ENCODE measurements at regions not wholly inside any gene's neighbourhood (a gene's known extent, or its start where the extent isn't known, plus 50 kb on each side); places are given as distances from the start of the nearest gene placed in this dataset.

- no peaks in the 10 kb centered on the region for H3K36me3 ChIP-seq (ENCODE audit: control insufficient read depth, insufficient read depth, low read length)
- peaks cover 5% of the 10 kb centered on the region for H3K4me1 ChIP-seq (ENCODE audit: control insufficient read depth, insufficient read depth, low read length)
- WGBS (ENCODE audit: insufficient coverage), result 83% methylated on average over 1 of the region's 8 CpGs
- H3K9me3 ChIP-seq (ENCODE audit: control insufficient read depth, insufficient read depth, low read length), result no peaks in the 10 kb centered on the region
- no peak overlapping the region for H3K4me3 ChIP-seq (ENCODE audit: low read depth, low read length)
- H3K27ac ChIP-seq (ENCODE audit: low read depth, low read length), result no peak overlapping the region
- DNase-seq (ENCODE audit: low read depth in 4 of 6, low spot score in 6 of 6), result no peak
- H3K27me3 ChIP-seq (ENCODE audit: control insufficient read depth, insufficient read depth, low read length), result no peaks in the 10 kb centered on the region
These were observed 214.3 kb upstream of the SIX2 start for GRCh38 chr2:45223531-45223930.

- 59% methylated on average over 7 of the region's 8 CpGs for WGBS (ENCODE audit: insufficient coverage)
- Histone ChIP-seq H3K4me1 (ENCODE audit: control insufficient read depth, insufficient read depth, low read length) (peaks cover 5% of the 10 kb centered on the region), H3K4me3 (ENCODE audit: low read depth, low read length) (no peak overlapping the region), H3K27me3 (ENCODE audit: control insufficient read depth, insufficient read depth, low read length) (peaks cover 2% of the 10 kb centered on the region), H3K27ac (ENCODE audit: low read depth, low read length) (no peak overlapping the region), H3K9me3 (ENCODE audit: control insufficient read depth, insufficient read depth, low read length) (peaks cover 5% of the 10 kb centered on the region), H3K36me3 (ENCODE audit: control insufficient read depth, insufficient read depth, low read length) (no peaks in the 10 kb centered on the region)
- DNase-seq (ENCODE audit: low read depth in 4 of 6, low spot score in 6 of 6), result no peak
These were observed 211.0 kb upstream of the SIX2 start for GRCh38 chr2:45220227-45220626.

- Histone ChIP-seq H3K27ac (ENCODE audit: low read depth, low read length) (no peak overlapping the region), H3K9me3 (ENCODE audit: control insufficient read depth, insufficient read depth, low read length) (peaks cover 5% of the 10 kb centered on the region), H3K4me3 (ENCODE audit: low read depth, low read length) (no peak overlapping the region), H3K27me3 (ENCODE audit: control insufficient read depth, insufficient read depth, low read length) (peaks cover 2% of the 10 kb centered on the region), H3K36me3 (ENCODE audit: control insufficient read depth, insufficient read depth, low read length) (no peaks in the 10 kb centered on the region), H3K4me1 (ENCODE audit: control insufficient read depth, insufficient read depth, low read length) (no peaks in the 10 kb centered on the region)
- DNase-seq (ENCODE audit: low read depth in 4 of 6, low spot score in 6 of 6), result no peak
- 78% methylated on average over 2 of the region's 3 CpGs for WGBS (ENCODE audit: insufficient coverage)
These were observed 209.7 kb upstream of the SIX2 start for GRCh38 chr2:45218931-45219339.

GRCh38 chr2:45218297-45218696 is 209.0 kb upstream of the SIX2 start:
- Histone ChIP-seq H3K4me1 (ENCODE audit: control insufficient read depth, insufficient read depth, low read length) (no peaks in the 10 kb centered on the region), H3K4me3 (ENCODE audit: low read depth, low read length) (no peak overlapping the region), H3K27ac (ENCODE audit: low read depth, low read length) (no peak overlapping the region), H3K36me3 (ENCODE audit: control insufficient read depth, insufficient read depth, low read length) (no peaks in the 10 kb centered on the region), H3K27me3 (ENCODE audit: control insufficient read depth, insufficient read depth, low read length) (peaks cover 2% of the 10 kb centered on the region), H3K9me3 (ENCODE audit: control insufficient read depth, insufficient read depth, low read length) (peaks cover 5% of the 10 kb centered on the region)
- 83% methylated on average over 1 of the region's 3 CpGs for WGBS (ENCODE audit: insufficient coverage)
- DNase-seq (ENCODE audit: low read depth in 4 of 6, low spot score in 6 of 6), result no peak

- no peak for DNase-seq (ENCODE audit: low read depth in 4 of 6, low spot score in 6 of 6)
- Histone ChIP-seq H3K27ac (ENCODE audit: low read depth, low read length) (no peak overlapping the region), H3K36me3 (ENCODE audit: control insufficient read depth, insufficient read depth, low read length) (no peaks in the 10 kb centered on the region), H3K4me1 (ENCODE audit: control insufficient read depth, insufficient read depth, low read length) (no peaks in the 10 kb centered on the region), H3K9me3 (ENCODE audit: control insufficient read depth, insufficient read depth, low read length) (peaks cover 5% of the 10 kb centered on the region), H3K4me3 (ENCODE audit: low read depth, low read length) (no peak overlapping the region), H3K27me3 (ENCODE audit: control insufficient read depth, insufficient read depth, low read length) (peaks cover 2% of the 10 kb centered on the region)
These were observed 206.9 kb upstream of the SIX2 start for GRCh38 chr2:45216118-45216517.

- H3K27me3 ChIP-seq (ENCODE audit: control insufficient read depth, insufficient read depth, low read length), result peaks cover 2% of the 10 kb centered on the region
- H3K4me1 ChIP-seq (ENCODE audit: control insufficient read depth, insufficient read depth, low read length), result no peaks in the 10 kb centered on the region
- peaks cover 5% of the 10 kb centered on the region for H3K9me3 ChIP-seq (ENCODE audit: control insufficient read depth, insufficient read depth, low read length)
- no peak overlapping the region for H3K4me3 ChIP-seq (ENCODE audit: low read depth, low read length)
- no peaks in the 10 kb centered on the region for H3K36me3 ChIP-seq (ENCODE audit: control insufficient read depth, insufficient read depth, low read length)
- H3K27ac ChIP-seq (ENCODE audit: low read depth, low read length), result no peak overlapping the region
- WGBS (ENCODE audit: insufficient coverage), result 90% methylated on average over 4 of the region's 5 CpGs
- DNase-seq (ENCODE audit: low read depth in 4 of 6, low spot score in 6 of 6), result no peak
These were observed 205.3 kb upstream of the SIX2 start for GRCh38 chr2:45214550-45214949.

GRCh38 chr2:45212953-45213635 is 203.8 kb upstream of the SIX2 start:
- Histone ChIP-seq H3K4me3 (ENCODE audit: low read depth, low read length) (no peak overlapping the region), H3K4me1 (ENCODE audit: control insufficient read depth, insufficient read depth, low read length) (no peaks in the 10 kb centered on the region), H3K36me3 (ENCODE audit: control insufficient read depth, insufficient read depth, low read length) (no peaks in the 10 kb centered on the region), H3K27me3 (ENCODE audit: control insufficient read depth, insufficient read depth, low read length) (peaks cover 2% of the 10 kb centered on the region), H3K9me3 (ENCODE audit: control insufficient read depth, insufficient read depth, low read length) (peaks cover 5% of the 10 kb centered on the region), H3K27ac (ENCODE audit: low read depth, low read length) (no peak overlapping the region)
- DNase-seq (ENCODE audit: low read depth in 4 of 6, low spot score in 6 of 6), result peak in 1 of 6 donors; percentile 31
- WGBS (ENCODE audit: insufficient coverage), result 68% methylated on average over 5 of the region's 5 CpGs

GRCh38 chr2:45211636-45212035 is 202.4 kb upstream of the SIX2 start:
- no peak overlapping the region for H3K27ac ChIP-seq (ENCODE audit: low read depth, low read length)
- no peak overlapping the region for H3K4me3 ChIP-seq (ENCODE audit: low read depth, low read length)
- no peaks in the 10 kb centered on the region for H3K4me1 ChIP-seq (ENCODE audit: control insufficient read depth, insufficient read depth, low read length)
- 100% methylated on average over 1 of the region's 3 CpGs for WGBS (ENCODE audit: insufficient coverage)
- H3K27me3 ChIP-seq (ENCODE audit: control insufficient read depth, insufficient read depth, low read length), result peaks cover 2% of the 10 kb centered on the region
- H3K36me3 ChIP-seq (ENCODE audit: control insufficient read depth, insufficient read depth, low read length), result no peaks in the 10 kb centered on the region
- no peak for DNase-seq (ENCODE audit: low read depth in 4 of 6, low spot score in 6 of 6)
- H3K9me3 ChIP-seq (ENCODE audit: control insufficient read depth, insufficient read depth, low read length), result peaks cover 5% of the 10 kb centered on the region

- H3K4me3 ChIP-seq (ENCODE audit: low read depth, low read length), result no peak overlapping the region
- no peaks in the 10 kb centered on the region for H3K36me3 ChIP-seq (ENCODE audit: control insufficient read depth, insufficient read depth, low read length)
- 87% methylated on average over 5 of the region's 9 CpGs for WGBS (ENCODE audit: insufficient coverage)
- no peaks in the 10 kb centered on the region for H3K27me3 ChIP-seq (ENCODE audit: control insufficient read depth, insufficient read depth, low read length)
- H3K9me3 ChIP-seq (ENCODE audit: control insufficient read depth, insufficient read depth, low read length), result no peaks in the 10 kb centered on the region
- H3K27ac ChIP-seq (ENCODE audit: low read depth, low read length), result no peak overlapping the region
- no peaks in the 10 kb centered on the region for H3K4me1 ChIP-seq (ENCODE audit: control insufficient read depth, insufficient read depth, low read length)
- DNase-seq (ENCODE audit: low read depth in 4 of 6, low spot score in 6 of 6), result no peak
These were observed 201.4 kb upstream of the SIX2 start for GRCh38 chr2:45210462-45211195.

GRCh38 chr2:45209875-45210274 is 200.6 kb upstream of the SIX2 start:
- no peaks in the 10 kb centered on the region for H3K4me1 ChIP-seq (ENCODE audit: control insufficient read depth, insufficient read depth, low read length)
- WGBS (ENCODE audit: insufficient coverage), result 86% methylated on average over 1 of the region's 1 CpG
- H3K27me3 ChIP-seq (ENCODE audit: control insufficient read depth, insufficient read depth, low read length), result no peaks in the 10 kb centered on the region
- DNase-seq (ENCODE audit: low read depth in 4 of 6, low spot score in 6 of 6), result no peak
- H3K4me3 ChIP-seq (ENCODE audit: low read depth, low read length), result no peak overlapping the region
- H3K36me3 ChIP-seq (ENCODE audit: control insufficient read depth, insufficient read depth, low read length), result no peaks in the 10 kb centered on the region
- H3K27ac ChIP-seq (ENCODE audit: low read depth, low read length), result no peak overlapping the region
- H3K9me3 ChIP-seq (ENCODE audit: control insufficient read depth, insufficient read depth, low read length), result no peaks in the 10 kb centered on the region
